ENCODE measurements at regions not wholly inside any gene's neighbourhood (a gene's known extent, or its start where the extent isn't known, plus 50 kb on each side); places are given as distances from the start of the nearest gene placed in this dataset.
"Not testable (repeated sequence)": the region's sequence is repeated elsewhere in the genome, so short reads cannot be mapped to it uniquely, and the experiment has no call there.

DNA sequence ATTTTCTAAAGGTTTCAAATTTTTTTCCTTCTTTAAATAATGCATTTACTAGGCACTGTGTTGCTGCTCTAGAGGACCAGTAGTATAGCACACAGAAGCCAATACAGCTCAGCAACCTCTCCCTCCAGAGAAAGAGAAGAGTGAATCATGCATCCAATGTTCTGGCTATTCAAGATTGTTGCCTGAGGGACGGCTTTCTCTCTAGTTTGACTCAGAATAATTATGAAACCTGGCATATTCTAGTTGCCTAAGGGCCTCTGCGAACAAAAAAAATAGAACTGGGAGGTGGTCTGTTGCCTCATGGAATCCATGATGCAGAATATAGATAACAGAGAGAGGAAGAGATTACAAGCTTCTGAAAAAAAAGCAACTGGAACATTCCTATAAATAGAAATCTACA, 1233.3 kb upstream of the PABPC4L start:
- TF ChIP-seq BHLHE40 (IDR thresholded peaks at IDR 0.05; ENCODE audit: borderline replicate concordance) (no peak), SUZ12 (IDR thresholded peaks at IDR 0.05) (no peak), TARDBP (IDR thresholded peaks at IDR 0.05) (no peak), ELF4 (IDR thresholded peaks at IDR 0.05) (no peak), SP1 (IDR thresholded peaks at IDR 0.05) (no peak), ZNF384 (IDR thresholded peaks at IDR 0.05) (no peak), FOXA1 (IDR thresholded peaks at IDR 0.05) (no peak), LEF1 (IDR thresholded peaks at IDR 0.05; ENCODE audit: borderline replicate concordance) (no peak), L3MBTL2 (conservative IDR thresholded peaks at IDR 0.05) (no peak), HDGF (IDR thresholded peaks at IDR 0.05; ENCODE audit: borderline replicate concordance) (no peak), ARNT (IDR thresholded peaks at IDR 0.05) (no peak), FOXM1 (IDR thresholded peaks at IDR 0.05; ENCODE audit: borderline replicate concordance) (no peak), FOXK2 (IDR thresholded peaks at IDR 0.05) (no peak), CTBP1 (IDR thresholded peaks at IDR 0.05; ENCODE audit: borderline replicate concordance) (no peak), NFRKB (IDR thresholded peaks at IDR 0.05) (no peak)
- TF ChIP-seq, protein P1, sequence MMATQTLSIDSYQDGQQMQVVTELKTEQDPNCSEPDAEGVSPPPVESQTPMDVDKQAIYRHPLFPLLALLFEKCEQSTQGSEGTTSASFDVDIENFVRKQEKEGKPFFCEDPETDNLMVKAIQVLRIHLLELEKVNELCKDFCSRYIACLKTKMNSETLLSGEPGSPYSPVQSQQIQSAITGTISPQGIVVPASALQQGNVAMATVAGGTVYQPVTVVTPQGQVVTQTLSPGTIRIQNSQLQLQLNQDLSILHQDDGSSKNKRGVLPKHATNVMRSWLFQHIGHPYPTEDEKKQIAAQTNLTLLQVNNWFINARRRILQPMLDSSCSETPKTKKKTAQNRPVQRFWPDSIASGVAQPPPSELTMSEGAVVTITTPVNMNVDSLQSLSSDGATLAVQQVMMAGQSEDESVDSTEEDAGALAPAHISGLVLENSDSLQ (IDR thresholded peaks at IDR 0.05), result no peak
- ChIA-PET POLR2A (no interaction called here), CTCF (no interaction called here)
- DNase-seq (ENCODE audit: extremely low spot score), result no peak

DNA sequence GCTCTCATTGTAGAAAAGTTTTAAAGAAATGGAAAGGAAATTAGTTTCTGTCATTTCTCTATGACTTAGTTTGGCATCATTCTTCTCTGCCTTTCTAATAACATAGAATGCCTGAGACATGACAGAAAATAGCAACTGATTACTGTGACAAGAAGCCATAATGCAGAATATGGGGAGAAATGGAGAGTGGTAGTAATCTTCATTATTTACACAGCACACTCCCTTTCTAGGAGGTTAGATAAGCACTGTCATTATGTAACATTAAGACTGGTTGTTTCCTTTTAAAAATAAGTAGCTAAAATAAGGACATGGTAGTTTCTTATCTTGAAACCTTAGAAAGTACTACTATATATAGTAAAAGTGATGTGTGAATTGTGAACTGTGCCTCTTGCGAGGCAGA, 1227.9 kb upstream of the PABPC4L start:
- POLR2A ChIA-PET, result no interaction called here
- CTCF ChIA-PET, result no interaction called here
- TF ChIP-seq NFRKB (IDR thresholded peaks at IDR 0.05), result no peak
- TF ChIP-seq FOXK2 (IDR thresholded peaks at IDR 0.05), result no peak
- TF ChIP-seq, protein P1 (IDR thresholded peaks at IDR 0.05), result no peak
- TF ChIP-seq L3MBTL2 (conservative IDR thresholded peaks at IDR 0.05), result no peak
- no peak for TF ChIP-seq SUZ12 (IDR thresholded peaks at IDR 0.05)
- TF ChIP-seq ARNT (IDR thresholded peaks at IDR 0.05), result no peak
- no peak for TF ChIP-seq ELF4 (IDR thresholded peaks at IDR 0.05)
- no peak for TF ChIP-seq SP1 (IDR thresholded peaks at IDR 0.05)
- no peak for DNase-seq (ENCODE audit: extremely low spot score)

DNA sequence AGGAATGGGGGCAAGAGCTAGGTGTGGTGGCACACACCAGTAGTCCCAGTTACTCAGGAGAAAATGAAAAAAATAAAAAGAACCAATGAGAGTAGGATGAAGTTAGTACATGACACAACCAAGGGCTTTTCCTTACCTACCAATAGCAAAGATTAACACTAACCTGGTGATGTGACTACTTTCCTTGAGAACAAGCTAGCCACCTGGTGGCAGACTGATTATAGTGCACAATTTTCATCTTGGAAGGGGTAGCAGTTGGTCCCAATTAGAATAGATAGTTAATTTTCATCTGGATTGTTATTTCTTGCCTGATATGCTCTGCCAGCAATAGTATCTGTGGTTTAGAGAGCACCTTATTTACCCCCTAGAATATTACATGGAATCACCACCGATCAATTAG, 1216.8 kb upstream of the PABPC4L start:
- peak; percentile 25 for DNase-seq (ENCODE audit: extremely low spot score)
- ChIA-PET POLR2A (no interaction called here), CTCF (no interaction called here)
- TF ChIP-seq TARDBP (IDR thresholded peaks at IDR 0.05) (no peak), BHLHE40 (IDR thresholded peaks at IDR 0.05; ENCODE audit: borderline replicate concordance) (no peak), ARNT (IDR thresholded peaks at IDR 0.05) (no peak), LEF1 (IDR thresholded peaks at IDR 0.05; ENCODE audit: borderline replicate concordance) (no peak), HDGF (IDR thresholded peaks at IDR 0.05; ENCODE audit: borderline replicate concordance) (no peak), SP1 (IDR thresholded peaks at IDR 0.05) (no peak), NFRKB (IDR thresholded peaks at IDR 0.05) (no peak), ELF4 (IDR thresholded peaks at IDR 0.05) (no peak), ZNF384 (IDR thresholded peaks at IDR 0.05) (no peak)
- TF ChIP-seq, protein P1 (IDR thresholded peaks at IDR 0.05), result no peak

DNA sequence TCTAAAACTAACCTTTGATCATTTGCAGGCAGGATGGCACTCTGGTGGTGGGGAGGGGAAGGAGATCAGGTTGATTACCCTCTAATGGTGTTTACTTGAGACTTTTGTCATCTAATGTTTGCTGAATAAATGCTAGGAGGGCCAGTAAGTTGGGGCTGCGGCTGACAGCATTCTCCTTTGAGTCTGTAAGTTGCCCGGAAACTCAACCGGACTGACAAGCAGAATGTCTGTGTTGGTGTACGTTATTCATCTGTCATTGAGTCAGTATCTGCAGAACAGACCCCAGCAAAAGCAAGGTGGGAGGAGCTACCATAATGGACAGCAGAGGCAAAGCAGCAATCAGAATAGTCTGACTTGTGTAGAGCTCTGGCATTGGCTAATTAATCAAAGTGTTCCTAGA, 1210.6 kb upstream of the PABPC4L start:
- no peak for DNase-seq (ENCODE audit: extremely low spot score)
- POLR2A ChIA-PET, result no interaction called here
- CTCF ChIA-PET, result no interaction called here
- TF ChIP-seq TARDBP (IDR thresholded peaks at IDR 0.05) (no peak), FOXK2 (IDR thresholded peaks at IDR 0.05) (no peak), CTBP1 (IDR thresholded peaks at IDR 0.05; ENCODE audit: borderline replicate concordance) (no peak), FOXA1 (IDR thresholded peaks at IDR 0.05) (no peak), FOXM1 (IDR thresholded peaks at IDR 0.05; ENCODE audit: borderline replicate concordance) (no peak), HDGF (IDR thresholded peaks at IDR 0.05; ENCODE audit: borderline replicate concordance) (no peak), BHLHE40 (IDR thresholded peaks at IDR 0.05; ENCODE audit: borderline replicate concordance) (no peak), NFRKB (IDR thresholded peaks at IDR 0.05) (no peak), L3MBTL2 (conservative IDR thresholded peaks at IDR 0.05) (no peak), LEF1 (IDR thresholded peaks at IDR 0.05; ENCODE audit: borderline replicate concordance) (no peak), SUZ12 (IDR thresholded peaks at IDR 0.05) (no peak)

- ChIA-PET CTCF (no interaction called here), POLR2A (no interaction called here)
- no peak for TF ChIP-seq BHLHE40 (IDR thresholded peaks at IDR 0.05; ENCODE audit: borderline replicate concordance)
- no peak for DNase-seq (ENCODE audit: extremely low spot score)
Observed at GRCh38 chr4:135411251-135411650, 1209.7 kb upstream of the PABPC4L start.

DNA sequence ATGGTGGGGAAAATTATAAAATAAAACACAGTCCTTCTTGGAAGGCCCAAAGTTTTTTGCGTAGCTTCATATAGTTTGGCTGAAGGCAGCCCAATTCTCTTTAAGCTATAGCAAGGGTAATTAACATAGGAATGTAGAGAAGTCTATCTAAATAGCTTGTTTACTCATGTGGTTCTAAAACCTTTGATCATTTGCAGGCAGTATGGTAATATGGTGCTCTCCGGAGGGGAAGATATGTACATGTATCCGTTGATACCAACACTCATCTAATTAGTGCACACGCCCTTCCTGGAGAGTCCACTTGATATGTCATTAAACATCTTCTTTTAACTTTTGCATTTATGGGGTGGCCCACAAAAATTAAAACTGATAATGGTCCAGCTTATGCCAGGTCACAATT, 1207.7 kb upstream of the PABPC4L start:
- DNase-seq (ENCODE audit: extremely low spot score); POLR2A ChIA-PET; CTCF ChIA-PET: not testable (repeated sequence)

GRCh38 chr4:135408109-135408508, 1206.5 kb upstream of the PABPC4L start:
- no peak for DNase-seq (ENCODE audit: extremely low spot score)
- ChIA-PET CTCF (no interaction called here), POLR2A (no interaction called here)
- no peak for TF ChIP-seq BHLHE40 (IDR thresholded peaks at IDR 0.05; ENCODE audit: borderline replicate concordance)
- TF ChIP-seq L3MBTL2 (conservative IDR thresholded peaks at IDR 0.05), result no peak
- TF ChIP-seq, protein P1 (IDR thresholded peaks at IDR 0.05), result no peak
- no peak for TF ChIP-seq ZNF384 (IDR thresholded peaks at IDR 0.05)
- TF ChIP-seq ELF4 (IDR thresholded peaks at IDR 0.05), result no peak
- TF ChIP-seq SUZ12 (IDR thresholded peaks at IDR 0.05), result no peak
- no peak for TF ChIP-seq ARNT (IDR thresholded peaks at IDR 0.05)
- no peak for TF ChIP-seq NFRKB (IDR thresholded peaks at IDR 0.05)
- TF ChIP-seq FOXA1 (IDR thresholded peaks at IDR 0.05), result no peak
- no peak for TF ChIP-seq HDGF (IDR thresholded peaks at IDR 0.05; ENCODE audit: borderline replicate concordance)
- TF ChIP-seq CTBP1 (IDR thresholded peaks at IDR 0.05; ENCODE audit: borderline replicate concordance), result no peak
- no peak for TF ChIP-seq SP1 (IDR thresholded peaks at IDR 0.05)
- no peak for TF ChIP-seq FOXK2 (IDR thresholded peaks at IDR 0.05)
- no peak for TF ChIP-seq LEF1 (IDR thresholded peaks at IDR 0.05; ENCODE audit: borderline replicate concordance)
- no peak for TF ChIP-seq TARDBP (IDR thresholded peaks at IDR 0.05)
- no peak for TF ChIP-seq FOXM1 (IDR thresholded peaks at IDR 0.05; ENCODE audit: borderline replicate concordance)

DNA sequence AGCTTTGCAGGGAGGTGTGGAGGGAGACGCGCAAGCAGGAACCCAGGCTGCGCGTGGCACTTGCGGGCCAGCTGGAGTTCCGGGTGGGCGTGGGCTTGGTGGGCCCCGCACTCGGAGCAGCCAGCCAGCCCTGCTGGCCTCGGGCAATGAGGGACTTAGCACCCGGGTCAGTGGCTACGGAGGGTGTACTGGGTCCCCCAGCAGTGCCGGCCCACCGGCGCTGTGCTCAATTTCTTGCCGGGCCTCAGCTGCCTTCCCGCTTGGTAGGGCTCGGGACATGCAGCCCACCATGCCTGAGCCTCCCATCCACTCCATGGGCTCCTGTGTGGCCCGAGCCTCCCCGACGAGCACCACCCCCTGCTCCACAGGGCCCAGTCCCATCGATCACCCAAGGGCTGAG, 1205.0 kb upstream of the PABPC4L start:
- CTCF ChIA-PET; DNase-seq (ENCODE audit: extremely low spot score); POLR2A ChIA-PET: not testable (repeated sequence)
